Neural progenitor cell (in vitro differentiated cells): ENCODE measurements at regions not wholly inside any gene's neighbourhood (a gene's known extent, or its start where the extent isn't known, plus 50 kb on each side); places are given as distances from the start of the nearest gene placed in this dataset.

Experiments
- DNase-seq: peaks from one replicate; pipeline ENCODE4 v3.0.0-alpha.2; 2016; ENCODE audit warnings: low spot score
- H2AFZ ChIP-seq: fragments of 200-600 bp; sonication (generic); replicated peaks from 2 replicates; pipeline ENCODE4 v1.6.1; 2016; ENCODE audit warnings: antibody characterized with exemption
- H3F3A ChIP-seq: fragments of 200-600 bp; sonication (generic); 2 replicates; pipeline ENCODE4 v1.6.1; 2016; ENCODE audit warnings: antibody characterized with exemption, low read depth
- H3K27ac ChIP-seq: fragments of 200-600 bp; sonication (generic); 2 replicates; pipeline ENCODE4 v1.5.1; 2016; ENCODE audit warnings: mild to moderate bottlenecking
- H3K27me3 ChIP-seq: fragments of 200-600 bp; sonication (generic); 2 replicates; pipeline ENCODE4 v1.6.1; 2016; ENCODE audit warnings: mild to moderate bottlenecking, moderate library complexity
- H3K36me3 ChIP-seq: fragments of 200-600 bp; sonication (generic); 2 replicates; pipeline ENCODE4 v1.5.1; 2016
- H3K4me1 ChIP-seq: fragments of 200-600 bp; sonication (generic); 2 replicates; pipeline ENCODE4 v1.6.1; 2016; ENCODE audit warnings: mixed run types
- H3K4me2 ChIP-seq: fragments of 200-600 bp; sonication (generic); 2 replicates; pipeline ENCODE4 v1.6.1; 2016
- H3K4me3 ChIP-seq: fragments of 200-600 bp; sonication (generic); 2 replicates; pipeline ENCODE4 v1.5.1; 2016
- H3K79me2 ChIP-seq: fragments of 200-600 bp; sonication (generic); 2 replicates; pipeline ENCODE4 v1.6.1; 2016; ENCODE audit warnings: low read depth
- H3K9ac ChIP-seq: fragments of 200-600 bp; sonication (generic); 2 replicates; pipeline ENCODE4 v1.6.1; 2016
- H3K9me3 ChIP-seq: fragments of 200-600 bp; sonication (generic); 2 replicates; pipeline ENCODE4 v1.5.1; 2016; ENCODE audit warnings: low read depth
- H4K20me1 ChIP-seq: fragments of 200-600 bp; sonication (generic); 2 replicates; pipeline ENCODE4 v1.6.1; 2016; ENCODE audit warnings: low read depth
- H3K27ac Mint-ChIP-seq: 3 replicates; pipeline ENCODE4 v1.8.0; 2021; ENCODE audit warnings: mixed read lengths
- H3K27me3 Mint-ChIP-seq: 2 replicates; pipeline ENCODE4 v1.8.0; 2022; ENCODE audit warnings: low read depth, mild to moderate bottlenecking, inconsistent platforms, moderate library complexity, mixed read lengths; ENCODE audit not compliant: insufficient read depth
- H3K36me3 Mint-ChIP-seq: 3 replicates; pipeline ENCODE4 v1.8.0; 2021; ENCODE audit warnings: mixed read lengths
- H3K4me1 Mint-ChIP-seq: 3 replicates; pipeline ENCODE4 v1.8.0; 2021; ENCODE audit warnings: mixed read lengths
- H3K4me3 Mint-ChIP-seq: 3 replicates; pipeline ENCODE4 v1.8.0; 2021; ENCODE audit warnings: mild to moderate bottlenecking, moderate library complexity, mixed read lengths
- H3K9me3 Mint-ChIP-seq: 3 replicates; pipeline ENCODE4 v1.8.0; 2020; ENCODE audit warnings: mixed read lengths
- CTCF ChIP-seq: fragments of 200-600 bp; sonication (generic); IDR thresholded peaks from 2 replicates; pipeline ENCODE4 v1.5.1; 2017; ENCODE audit warnings: antibody characterized with exemption, mild to moderate bottlenecking
- EZH2 ChIP-seq: fragments of 200-600 bp; sonication (generic); IDR thresholded peaks from 2 replicates; pipeline ENCODE4 v1.6.1; 2017; ENCODE audit warnings: antibody characterized with exemption, mild to moderate bottlenecking, moderate library complexity
- EZH2phosphoT487 ChIP-seq: fragments of 200-600 bp; sonication (generic); IDR thresholded peaks from 2 replicates; pipeline ENCODE4 v1.6.1; 2017; ENCODE audit warnings: antibody characterized with exemption

DNA sequence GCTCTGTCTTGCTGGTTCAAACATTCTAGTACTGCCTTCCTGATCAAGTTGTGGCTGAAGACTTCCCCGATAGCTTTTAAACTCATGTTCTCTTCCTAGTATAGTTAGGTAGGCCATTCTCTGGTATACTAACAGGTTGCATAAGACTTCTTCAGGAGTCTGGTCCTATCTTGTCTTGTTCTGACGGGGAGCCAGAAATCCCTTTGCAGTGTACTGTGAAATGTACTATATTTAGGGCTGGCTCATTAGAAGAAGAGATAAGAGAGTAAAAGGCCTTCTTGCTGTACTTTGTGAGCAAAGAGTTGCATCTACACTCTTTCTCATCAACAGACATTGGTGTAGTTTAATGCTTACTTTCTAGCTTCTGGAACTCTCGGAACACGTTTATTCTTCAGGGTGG lies 331.9 kb downstream of the NUP35 start:
- Histone ChIP-seq H3K9ac (no peak overlapping the region), H4K20me1 (no peaks in the 10 kb centered on the region), H3F3A (no peaks in the 10 kb centered on the region), H3K4me1 (no peaks in the 10 kb centered on the region), H3K27ac (no peak overlapping the region), H3K36me3 (no peaks in the 10 kb centered on the region), H3K4me2 (no peak overlapping the region), H3K27me3 (no peaks in the 10 kb centered on the region), H3K79me2 (no peaks in the 10 kb centered on the region), H2AFZ (no peak overlapping the region), H3K9me3 (no peaks in the 10 kb centered on the region), H3K4me3 (no peak overlapping the region)
- TF ChIP-seq EZH2 (no peak), EZH2phosphoT487 (no peak), CTCF (no peak)
- Mint-ChIP-seq H3K4me1 (no peaks in the 10 kb centered on the region), H3K36me3 (no peaks in the 10 kb centered on the region), H3K4me3 (no peak overlapping the region), H3K9me3 (no peaks in the 10 kb centered on the region), H3K27ac (no peak overlapping the region), H3K27me3 (no peaks in the 10 kb centered on the region)
- DNase-seq, result no peak

GRCh38 chr2:183458460-183458859 lies 334.2 kb downstream of the NUP35 start:
- Histone ChIP-seq H3K4me2 (no peak overlapping the region), H3F3A (no peaks in the 10 kb centered on the region), H3K36me3 (no peaks in the 10 kb centered on the region), H3K79me2 (no peaks in the 10 kb centered on the region), H2AFZ (no peak overlapping the region), H3K27me3 (no peaks in the 10 kb centered on the region), H3K9ac (no peak overlapping the region), H3K4me1 (no peaks in the 10 kb centered on the region), H3K4me3 (no peak overlapping the region), H3K27ac (no peak overlapping the region), H4K20me1 (no peaks in the 10 kb centered on the region), H3K9me3 (no peaks in the 10 kb centered on the region)
- no peaks in the 10 kb centered on the region for H3K9me3 Mint-ChIP-seq
- no peak for TF ChIP-seq CTCF
- TF ChIP-seq EZH2phosphoT487, result no peak
- H3K4me3 Mint-ChIP-seq, result no peak overlapping the region
- no peak for DNase-seq
- H3K36me3 Mint-ChIP-seq, result no peaks in the 10 kb centered on the region
- H3K4me1 Mint-ChIP-seq, result no peaks in the 10 kb centered on the region
- peaks cover 2% of the 10 kb centered on the region for H3K27me3 Mint-ChIP-seq
- H3K27ac Mint-ChIP-seq, result no peak overlapping the region

- Histone ChIP-seq H3K4me3 (no peak overlapping the region), H4K20me1 (no peaks in the 10 kb centered on the region), H3K9me3 (no peaks in the 10 kb centered on the region), H3K79me2 (no peaks in the 10 kb centered on the region), H3F3A (no peaks in the 10 kb centered on the region), H3K4me1 (no peaks in the 10 kb centered on the region), H3K36me3 (no peaks in the 10 kb centered on the region), H3K9ac (no peak overlapping the region), H3K27me3 (no peaks in the 10 kb centered on the region), H2AFZ (no peak overlapping the region), H3K27ac (no peak overlapping the region), H3K4me2 (no peak overlapping the region)
- Mint-ChIP-seq H3K27me3 (peaks cover 2% of the 10 kb centered on the region), H3K4me3 (no peak overlapping the region), H3K36me3 (no peaks in the 10 kb centered on the region), H3K4me1 (no peaks in the 10 kb centered on the region), H3K9me3 (no peaks in the 10 kb centered on the region), H3K27ac (no peak overlapping the region)
- DNase-seq, result no peak
- TF ChIP-seq CTCF, result no peak
- TF ChIP-seq EZH2phosphoT487, result no peak
- no peak for TF ChIP-seq EZH2
Measured at GRCh38 chr2:183459466-183459865, 335.2 kb downstream of the NUP35 start.

- H3K36me3 Mint-ChIP-seq, result no peaks in the 10 kb centered on the region
- TF ChIP-seq EZH2 (no peak), CTCF (no peak), EZH2phosphoT487 (no peak)
- H3K4me3 Mint-ChIP-seq, result no peak overlapping the region
- Histone ChIP-seq H3K4me1 (no peaks in the 10 kb centered on the region), H3K27me3 (no peaks in the 10 kb centered on the region), H3K9me3 (no peaks in the 10 kb centered on the region), H4K20me1 (no peaks in the 10 kb centered on the region), H3K4me2 (no peak overlapping the region), H3K9ac (no peak overlapping the region), H3K36me3 (no peaks in the 10 kb centered on the region), H3K27ac (no peak overlapping the region), H2AFZ (no peak overlapping the region), H3F3A (no peaks in the 10 kb centered on the region), H3K4me3 (no peak overlapping the region), H3K79me2 (no peaks in the 10 kb centered on the region)
- no peaks in the 10 kb centered on the region for H3K9me3 Mint-ChIP-seq
- no peaks in the 10 kb centered on the region for H3K4me1 Mint-ChIP-seq
- no peak overlapping the region for H3K27ac Mint-ChIP-seq
- H3K27me3 Mint-ChIP-seq, result peaks cover 2% of the 10 kb centered on the region
- DNase-seq, result no peak
Measured at GRCh38 chr2:183463821-183464220, 339.6 kb downstream of the NUP35 start.
